Karpas-422 (cell line): ENCODE measurements at regions not wholly inside any gene's neighbourhood (a gene's known extent, or its start where the extent isn't known, plus 50 kb on each side); places are given as distances from the start of the nearest gene placed in this dataset.
A peak's percentile ranks its signal among the peaks of the same experiment; 100 is the strongest.
"Not testable (repeated sequence)": the region's sequence is repeated elsewhere in the genome, so short reads cannot be mapped to it uniquely, and the experiment has no call there.

Source experiments
- DNase-seq: peaks from one replicate; pipeline ENCODE4 v3.0.0-alpha.2; 2015
- H2AFZ ChIP-seq: fragments of 200-600 bp; sonication (generic); 2 replicates; pipeline ENCODE4 v1.6.1; 2014; ENCODE audit warnings: antibody characterized with exemption, low read length, mixed read lengths
- H3K27ac ChIP-seq: fragments of 200-600 bp; sonication (generic); 2 replicates; pipeline ENCODE4 v1.5.1; 2014; ENCODE audit warnings: mild to moderate bottlenecking, low read length, moderate library complexity
- H3K27me3 ChIP-seq: fragments of 200-600 bp; sonication (generic); 2 replicates; pipeline ENCODE4 v1.6.1; 2014; ENCODE audit warnings: low read length, mixed read lengths
- H3K36me3 ChIP-seq: fragments of 200-600 bp; sonication (generic); 2 replicates; pipeline ENCODE4 v1.6.1; 2014; ENCODE audit warnings: low read length, mixed read lengths; ENCODE audit not compliant: insufficient read depth
- H3K4me1 ChIP-seq: fragments of 200-600 bp; sonication (generic); 2 replicates; pipeline ENCODE4 v1.6.1; 2014; ENCODE audit warnings: mild to moderate bottlenecking, low read length, mixed read lengths
- H3K4me2 ChIP-seq: fragments of 200-600 bp; sonication (generic); 2 replicates; pipeline ENCODE4 v1.6.1; 2014; ENCODE audit warnings: low read length, low read depth, mild to moderate bottlenecking; ENCODE audit not compliant: poor library complexity, severe bottlenecking
- H3K4me3 ChIP-seq: fragments of 200-600 bp; sonication (generic); 2 replicates; pipeline ENCODE4 v1.5.1; 2014; ENCODE audit warnings: mild to moderate bottlenecking, antibody characterized with exemption, low read length, mixed read lengths
- H3K79me2 ChIP-seq: fragments of 200-600 bp; sonication (generic); 2 replicates; pipeline ENCODE4 v1.6.1; 2014; ENCODE audit warnings: mild to moderate bottlenecking, low read length, mixed read lengths
- H3K9ac ChIP-seq: fragments of 200-600 bp; sonication (generic); 2 replicates; pipeline ENCODE4 v1.6.0; 2014; ENCODE audit warnings: low read length
- H3K9me2 ChIP-seq: fragments of 200-600 bp; sonication (generic), shearing (Covaris generic); replicated peaks from 2 replicates; pipeline ENCODE4 v1.6.0; 2014; ENCODE audit warnings: mild to moderate bottlenecking, low read length, moderate library complexity; ENCODE audit not compliant: insufficient read depth
- H3K9me3 ChIP-seq: fragments of 300-700, 200-600 bp; sonication (generic); 2 replicates; pipeline ENCODE4 v1.6.1; 2014; ENCODE audit warnings: low read length, mixed read lengths
- H4K20me1 ChIP-seq: fragments of 200-600 bp; sonication (generic); 2 replicates; pipeline ENCODE4 v1.6.1; 2014; ENCODE audit warnings: mild to moderate bottlenecking, antibody characterized with exemption, low read length, low read depth; ENCODE audit not compliant: insufficient read depth

DNA sequence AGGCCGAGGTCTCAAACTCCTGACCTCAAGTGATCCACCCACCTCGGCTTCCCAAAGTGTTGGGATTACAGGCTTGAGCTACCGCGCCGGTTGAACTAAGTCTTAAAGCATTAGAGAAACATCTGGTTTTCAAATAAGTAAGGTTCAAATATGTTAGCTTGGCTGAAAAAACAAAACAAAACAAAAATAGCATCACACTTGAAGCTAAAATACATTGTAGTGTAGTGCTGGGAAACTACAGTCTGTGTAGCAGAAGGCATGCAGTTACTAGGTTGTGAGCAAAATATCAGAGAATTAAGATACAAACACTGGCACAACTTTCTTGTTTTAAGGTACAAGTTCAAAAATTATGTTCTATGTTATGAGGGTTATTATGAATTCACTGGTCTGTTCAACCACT lies 224.8 kb upstream of the CHORDC1 start:
- Histone ChIP-seq H3K9ac (no peak overlapping the region), H3K27ac (no peak overlapping the region), H3K27me3 (no peaks in the 10 kb centered on the region), H2AFZ (no peak overlapping the region), H3K4me2 (no peak overlapping the region), H3K9me3 (no peaks in the 10 kb centered on the region), H3K79me2 (no peaks in the 10 kb centered on the region), H3K4me3 (no peak overlapping the region), H3K36me3 (no peaks in the 10 kb centered on the region), H3K9me2 (0 out of 2 replicates have a peak, but pooled peaks cover 3% of the 10 kb centered on the region), H4K20me1 (no peaks in the 10 kb centered on the region), H3K4me1 (no peaks in the 10 kb centered on the region)
- no peak for DNase-seq

DNA sequence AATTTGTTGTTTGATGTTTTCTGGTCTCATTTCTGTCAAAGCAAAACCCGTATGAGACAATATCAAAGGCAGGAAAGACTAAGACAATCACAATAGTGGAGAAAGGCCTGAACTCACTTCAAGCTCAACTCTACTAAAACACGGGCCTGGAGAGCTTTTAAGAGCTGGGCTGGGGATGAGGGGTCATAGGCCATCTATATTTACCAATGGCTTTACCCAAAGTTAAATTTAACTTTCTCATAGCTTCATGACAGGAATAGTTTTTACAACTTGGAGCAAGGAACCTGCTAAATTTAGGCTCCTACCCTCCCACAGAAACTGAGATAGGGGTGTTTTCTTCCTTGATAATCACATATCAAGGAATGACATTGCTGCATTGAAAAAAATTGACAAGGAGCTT lies 223.4 kb upstream of the CHORDC1 start:
- Histone ChIP-seq H3K9me2 (0 out of 2 replicates have a peak, but pooled peaks cover 3% of the 10 kb centered on the region), H3K4me2 (no peak overlapping the region), H3K27me3 (no peaks in the 10 kb centered on the region), H2AFZ (no peak overlapping the region), H3K4me3 (no peak overlapping the region), H4K20me1 (no peaks in the 10 kb centered on the region), H3K27ac (no peak overlapping the region), H3K79me2 (no peaks in the 10 kb centered on the region), H3K4me1 (no peaks in the 10 kb centered on the region), H3K9me3 (no peaks in the 10 kb centered on the region), H3K9ac (no peak overlapping the region), H3K36me3 (no peaks in the 10 kb centered on the region)
- no peak for DNase-seq

DNA sequence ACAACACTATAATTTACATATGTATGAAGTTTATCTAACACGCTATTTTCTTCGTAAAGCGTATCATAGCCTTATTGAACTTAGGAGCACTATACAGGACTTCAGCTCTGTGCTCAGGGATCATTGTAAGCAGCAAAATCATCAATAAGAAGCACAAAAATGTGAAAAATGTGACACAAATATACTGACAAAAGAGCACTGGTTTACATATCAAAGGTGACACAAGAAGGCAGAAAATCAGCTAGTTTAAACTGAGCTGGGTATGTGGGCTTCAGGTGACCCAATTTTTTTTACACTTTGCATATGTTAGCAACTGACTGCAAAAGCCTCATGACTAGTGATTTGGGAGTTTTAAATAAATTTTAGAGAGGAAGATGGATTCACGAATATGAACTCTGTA lies 215.2 kb upstream of the CHORDC1 start:
- no peaks in the 10 kb centered on the region for H3K36me3 ChIP-seq
- H3K27me3 ChIP-seq = no peaks in the 10 kb centered on the region
- DNase-seq = no peak
- no peaks in the 10 kb centered on the region for H3K9me2 ChIP-seq
- no peak overlapping the region for H2AFZ ChIP-seq
- H3K79me2 ChIP-seq = no peaks in the 10 kb centered on the region
- H3K4me3 ChIP-seq = no peak overlapping the region
- no peak overlapping the region for H3K4me2 ChIP-seq
- no peaks in the 10 kb centered on the region for H3K4me1 ChIP-seq
- no peak overlapping the region for H3K27ac ChIP-seq
- H4K20me1 ChIP-seq = no peaks in the 10 kb centered on the region
- no peak overlapping the region for H3K9ac ChIP-seq
- no peaks in the 10 kb centered on the region for H3K9me3 ChIP-seq

DNA sequence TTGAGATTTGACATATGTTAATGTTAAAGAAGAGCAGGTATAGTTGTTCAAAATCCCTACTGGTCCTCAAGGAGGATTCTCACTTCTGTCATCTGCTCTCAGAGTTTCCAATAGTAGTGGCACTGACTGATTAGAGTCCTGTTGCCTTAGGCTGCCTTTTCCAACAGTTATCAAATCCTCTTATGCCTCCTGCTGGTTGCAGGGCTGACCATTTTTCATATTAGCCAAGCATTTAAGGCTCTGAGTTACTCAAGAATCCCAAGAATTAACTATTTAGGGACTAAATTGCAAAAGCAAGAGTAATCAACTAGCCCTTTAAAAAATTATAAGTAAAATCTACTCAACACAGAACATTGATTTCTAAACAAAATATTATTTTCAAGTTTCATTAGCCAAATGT lies 212.0 kb upstream of the CHORDC1 start:
- no peaks in the 10 kb centered on the region for H3K27me3 ChIP-seq
- H3K4me1 ChIP-seq = no peaks in the 10 kb centered on the region
- no peaks in the 10 kb centered on the region for H4K20me1 ChIP-seq
- no peaks in the 10 kb centered on the region for H3K9me2 ChIP-seq
- no peaks in the 10 kb centered on the region for H3K36me3 ChIP-seq
- no peaks in the 10 kb centered on the region for H3K9me3 ChIP-seq
- no peak overlapping the region for H3K27ac ChIP-seq
- peak; percentile 68 for DNase-seq
- no peaks in the 10 kb centered on the region for H3K79me2 ChIP-seq
- H3K4me3 ChIP-seq = no peak overlapping the region
- no peak overlapping the region for H3K4me2 ChIP-seq
- no peak overlapping the region for H3K9ac ChIP-seq
- no peak overlapping the region for H2AFZ ChIP-seq

DNA sequence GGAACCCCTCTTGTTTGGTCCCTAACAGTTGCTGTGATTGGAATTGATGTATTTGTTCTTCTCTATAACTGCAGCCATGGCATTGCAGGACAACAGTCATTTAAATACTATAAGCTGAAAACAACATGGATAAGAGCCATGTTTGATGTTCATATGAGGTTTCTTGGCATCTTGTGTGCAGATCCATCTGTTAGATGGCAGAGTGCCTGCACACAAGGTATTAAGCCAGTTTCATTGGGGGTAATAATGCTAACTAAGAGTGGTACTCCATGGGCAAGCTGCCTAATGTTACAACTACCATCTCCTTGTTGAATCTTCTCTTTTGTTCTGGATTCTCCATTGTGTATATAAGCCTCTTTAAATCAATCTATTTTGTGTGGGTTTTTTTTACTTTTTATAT lies 206.0 kb upstream of the CHORDC1 start:
- Histone ChIP-seq H4K20me1 (no peaks in the 10 kb centered on the region), H3K27me3 (no peaks in the 10 kb centered on the region), H3K9me2 (no peaks in the 10 kb centered on the region), H3K36me3 (no peaks in the 10 kb centered on the region), H3K4me2 (no peak overlapping the region), H3K4me1 (no peaks in the 10 kb centered on the region), H3K9ac (no peak overlapping the region), H2AFZ (no peak overlapping the region), H3K79me2 (no peaks in the 10 kb centered on the region), H3K4me3 (no peak overlapping the region), H3K27ac (no peak overlapping the region), H3K9me3 (no peaks in the 10 kb centered on the region)
- no peak for DNase-seq

DNA sequence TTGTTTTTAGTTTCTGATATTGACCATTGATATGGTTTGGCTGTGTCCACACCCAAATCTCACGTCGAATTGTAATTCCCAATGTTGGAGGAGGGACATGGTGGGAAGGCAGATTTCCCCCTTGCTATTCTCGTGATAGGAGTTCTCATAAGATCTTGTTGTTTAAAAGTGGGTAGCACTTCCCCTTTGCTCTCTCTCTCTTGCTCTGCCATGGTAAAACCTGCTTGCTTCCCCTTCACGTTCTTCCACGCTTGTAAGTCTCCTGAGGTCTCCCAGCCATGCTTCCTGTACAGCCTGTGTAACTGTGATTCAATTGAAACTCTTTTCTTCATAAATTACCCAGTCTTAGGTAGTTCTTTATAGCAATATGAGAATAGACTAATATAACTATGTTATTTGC lies 203.6 kb upstream of the CHORDC1 start:
- Histone ChIP-seq H3K4me2 (no peak overlapping the region), H3K9ac (no peak overlapping the region), H3K9me3 (no peaks in the 10 kb centered on the region), H4K20me1 (no peaks in the 10 kb centered on the region), H2AFZ (no peak overlapping the region), H3K27me3 (no peaks in the 10 kb centered on the region), H3K4me1 (no peaks in the 10 kb centered on the region), H3K4me3 (no peak overlapping the region), H3K9me2 (no peaks in the 10 kb centered on the region), H3K27ac (no peak overlapping the region), H3K36me3 (no peaks in the 10 kb centered on the region), H3K79me2 (no peaks in the 10 kb centered on the region)
- peak; percentile 48 for DNase-seq

DNA sequence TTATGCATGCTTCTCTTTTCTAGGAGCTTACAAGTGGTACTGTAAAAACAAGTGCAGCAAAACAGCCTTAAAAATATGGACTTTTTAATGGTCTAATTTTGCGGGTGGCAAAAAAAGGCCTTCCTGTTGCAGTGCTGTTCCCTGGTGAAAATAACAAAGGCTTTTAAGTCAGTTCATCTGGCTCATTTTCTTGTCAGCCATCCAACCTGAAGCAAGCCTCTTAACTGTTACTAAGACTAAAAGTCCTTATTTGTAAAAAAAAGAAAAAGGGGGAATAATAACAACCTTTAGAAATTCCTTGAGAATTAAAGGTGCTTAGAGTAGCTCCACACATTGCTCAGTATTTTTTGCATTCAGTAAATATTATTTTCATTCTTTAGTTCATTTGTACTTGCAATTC lies 200.5 kb upstream of the CHORDC1 start:
- H3K79me2 ChIP-seq = no peaks in the 10 kb centered on the region
- no peak overlapping the region for H3K27ac ChIP-seq
- H3K36me3 ChIP-seq = no peaks in the 10 kb centered on the region
- H3K4me3 ChIP-seq = no peak overlapping the region
- no peak overlapping the region for H3K9ac ChIP-seq
- H3K4me2 ChIP-seq = no peak overlapping the region
- DNase-seq = no peak
- H2AFZ ChIP-seq = no peak overlapping the region
- no peaks in the 10 kb centered on the region for H3K4me1 ChIP-seq
- no peaks in the 10 kb centered on the region for H4K20me1 ChIP-seq
- H3K9me2 ChIP-seq = no peaks in the 10 kb centered on the region
- H3K9me3 ChIP-seq = no peaks in the 10 kb centered on the region
- no peaks in the 10 kb centered on the region for H3K27me3 ChIP-seq

DNA sequence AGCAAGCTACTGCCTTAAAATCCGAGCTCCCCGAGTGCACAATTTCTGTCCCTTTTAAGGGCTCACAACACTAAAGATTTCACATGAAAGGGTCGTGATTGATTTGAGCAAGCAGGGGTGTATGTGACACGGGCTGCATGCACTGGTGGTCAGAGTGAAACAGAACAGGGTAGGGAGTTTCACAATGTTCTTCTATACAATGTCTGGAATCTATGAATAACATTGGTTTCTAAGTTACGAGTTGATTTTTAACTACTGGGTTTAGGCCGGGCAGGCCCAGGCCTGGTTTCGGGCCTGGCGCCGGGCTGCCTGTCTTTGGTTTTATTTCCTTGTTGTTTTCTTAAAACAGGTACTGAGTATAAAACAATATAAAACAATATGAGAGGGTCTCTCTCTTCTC lies 199.9 kb upstream of the CHORDC1 start:
- not testable (repeated sequence) for H3K9me2 ChIP-seq, H3K27me3 ChIP-seq, H3K27ac ChIP-seq, H3K4me1 ChIP-seq, H2AFZ ChIP-seq, DNase-seq, H3K79me2 ChIP-seq, H3K9me3 ChIP-seq, H3K9ac ChIP-seq, H3K36me3 ChIP-seq, H4K20me1 ChIP-seq, H3K4me3 ChIP-seq, H3K4me2 ChIP-seq

DNA sequence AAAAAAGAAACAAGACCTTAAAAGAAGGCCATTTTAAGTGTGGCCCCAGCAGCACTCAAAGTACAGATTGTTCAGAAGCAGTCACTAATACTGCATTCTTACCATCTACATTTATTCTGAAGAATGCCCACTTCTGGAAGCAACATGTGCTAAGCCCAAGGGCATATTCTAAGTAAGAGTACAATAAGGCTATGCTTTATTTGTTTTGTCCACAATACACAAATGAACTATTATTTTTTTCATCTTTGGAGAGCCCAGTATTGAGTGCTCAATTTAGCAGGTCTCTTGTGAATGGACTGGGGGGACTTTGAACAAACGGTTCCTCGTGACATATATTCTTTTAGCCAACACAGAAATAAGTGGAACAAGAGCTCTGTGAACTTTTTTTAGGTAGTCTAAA lies 191.4 kb upstream of the CHORDC1 start:
- Histone ChIP-seq H4K20me1 (no peaks in the 10 kb centered on the region), H3K4me3 (no peak overlapping the region)
- DNase-seq = no peak

More for the DNA sequence above, 191.4 kb upstream of the CHORDC1 start:
- no peaks in the 10 kb centered on the region for H3K36me3 ChIP-seq
- no peak overlapping the region for H2AFZ ChIP-seq
- no peaks in the 10 kb centered on the region for H3K4me1 ChIP-seq
- H3K27me3 ChIP-seq = no peaks in the 10 kb centered on the region
- no peaks in the 10 kb centered on the region for H3K79me2 ChIP-seq
- H3K9me3 ChIP-seq = no peaks in the 10 kb centered on the region
- H3K9me2 ChIP-seq = 0 out of 2 replicates have a peak, but pooled peaks cover 5% of the 10 kb centered on the region
- no peak overlapping the region for H3K4me2 ChIP-seq
- no peak overlapping the region for H3K9ac ChIP-seq
- no peak overlapping the region for H3K27ac ChIP-seq
